GM19035 (cell line): ENCODE measurements at regions not wholly inside any gene's neighbourhood (a gene's known extent, or its start where the extent isn't known, plus 50 kb on each side); places are given as distances from the start of the nearest gene placed in this dataset.

ENCODE experiments used
- ATAC-seq: cut with Tn5 transposase; IDR thresholded peaks from one replicate; pipeline ENCODE4 v1.9.1; 2021; ENCODE audit not compliant: unreplicated experiment

GRCh38 chr1:62981434-62981833 is 197.5 kb downstream of the ATG4C start:
- ATAC-seq, result no peak

- ATAC-seq, result no peak
Measured at GRCh38 chr1:62988867-62989266, 204.9 kb downstream of the ATG4C start.

- no peak for ATAC-seq
Measured at GRCh38 chr1:62989497-62989896, 205.6 kb downstream of the ATG4C start.

- ATAC-seq, result no peak
Measured at GRCh38 chr1:62991152-62991551, 207.2 kb downstream of the ATG4C start.

- ATAC-seq, result no peak
Measured at GRCh38 chr1:62993844-62994243, 209.9 kb downstream of the ATG4C start.

- ATAC-seq, result no peak
Measured at GRCh38 chr1:62995173-62995572, 211.2 kb downstream of the ATG4C start.

- ATAC-seq, result no peak
Measured at GRCh38 chr1:62997884-62998283, 214.0 kb downstream of the ATG4C start.

GRCh38 chr1:62998845-62999649 is 215.1 kb downstream of the ATG4C start:
- no peak for ATAC-seq

- ATAC-seq, result no peak
Measured at GRCh38 chr1:63000508-63000907, 216.6 kb downstream of the ATG4C start.

- no peak for ATAC-seq
Measured at GRCh38 chr1:63004868-63005267, 220.9 kb downstream of the ATG4C start.

GRCh38 chr1:63005812-63006211 is 221.9 kb downstream of the ATG4C start:
- ATAC-seq, result no peak

- ATAC-seq, result no peak
Measured at GRCh38 chr1:63009421-63009820, 225.5 kb downstream of the ATG4C start.

- no peak for ATAC-seq
Measured at GRCh38 chr1:63010913-63011660, 227.2 kb downstream of the ATG4C start.

GRCh38 chr1:63012339-63012738 is 228.4 kb downstream of the ATG4C start:
- no peak for ATAC-seq

GRCh38 chr1:63014267-63014666 is 230.3 kb downstream of the ATG4C start:
- no peak for ATAC-seq

GRCh38 chr1:63022319-63022718 is 238.4 kb downstream of the ATG4C start:
- no peak for ATAC-seq

GRCh38 chr1:63023171-63023570 is 239.2 kb downstream of the ATG4C start:
- ATAC-seq, result no peak

- no peak for ATAC-seq
Measured at GRCh38 chr1:63023637-63024036, 239.7 kb downstream of the ATG4C start.

GRCh38 chr1:63024132-63024531 is 240.2 kb downstream of the ATG4C start:
- no peak for ATAC-seq

GRCh38 chr1:63027176-63027575 is 243.2 kb downstream of the ATG4C start:
- ATAC-seq, result no peak

- ATAC-seq, result no peak
Measured at GRCh38 chr1:63032171-63032570, 248.2 kb downstream of the ATG4C start.

GRCh38 chr1:63033211-63033610 is 249.3 kb downstream of the ATG4C start:
- ATAC-seq, result no peak
